SK-N-MC (cell line): ENCODE measurements at regions not wholly inside any gene's neighbourhood (a gene's known extent, or its start where the extent isn't known, plus 50 kb on each side); places are given as distances from the start of the nearest gene placed in this dataset.

ENCODE experiments used
- EZH2 ChIP-seq: fragments of 200-600 bp; sonication (generic); IDR thresholded peaks from one replicate; pipeline ENCODE4 v1.6.1; 2017; ENCODE audit warnings: antibody characterized with exemption
- FOXP2 ChIP-seq: optimal IDR thresholded peaks from 2 replicates; pipeline ENCODE3; 2011; ENCODE audit warnings: mild to moderate bottlenecking, moderate library complexity; ENCODE audit not compliant: insufficient read depth; ENCODE audit errors: extremely low read length, control extremely low read depth
- POLR2AphosphoS5 ChIP-seq: IDR thresholded peaks from 2 replicates; pipeline ENCODE4 v1.6.1; 2012; ENCODE audit warnings: mild to moderate bottlenecking, low read depth, low read length, borderline replicate concordance

DNA sequence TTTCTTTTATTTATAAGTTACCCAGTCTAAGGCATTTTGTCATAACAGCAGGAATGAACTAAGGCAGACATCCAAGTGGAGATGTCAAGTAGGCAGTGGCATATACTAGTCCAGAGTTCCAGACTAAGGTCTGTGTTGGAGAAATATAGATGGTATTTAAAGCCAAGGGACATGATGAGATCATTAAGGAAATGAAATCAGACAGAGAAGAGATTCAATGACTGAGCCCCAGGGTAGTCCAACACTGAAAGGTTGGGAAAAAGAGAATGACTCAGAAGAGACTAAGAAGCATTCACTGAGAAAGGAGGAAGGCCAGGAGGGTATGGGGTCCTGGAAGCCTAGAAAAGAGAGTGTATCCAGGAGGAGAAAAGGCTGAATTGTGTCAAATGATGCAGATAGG, 442.2 kb upstream of the CCDC196 start:
- TF ChIP-seq POLR2AphosphoS5 (no peak), EZH2 (no peak), FOXP2 (no peak)
